ENCODE measurements at regions not wholly inside any gene's neighbourhood (a gene's known extent, or its start where the extent isn't known, plus 50 kb on each side); places are given as distances from the start of the nearest gene placed in this dataset.

DNA sequence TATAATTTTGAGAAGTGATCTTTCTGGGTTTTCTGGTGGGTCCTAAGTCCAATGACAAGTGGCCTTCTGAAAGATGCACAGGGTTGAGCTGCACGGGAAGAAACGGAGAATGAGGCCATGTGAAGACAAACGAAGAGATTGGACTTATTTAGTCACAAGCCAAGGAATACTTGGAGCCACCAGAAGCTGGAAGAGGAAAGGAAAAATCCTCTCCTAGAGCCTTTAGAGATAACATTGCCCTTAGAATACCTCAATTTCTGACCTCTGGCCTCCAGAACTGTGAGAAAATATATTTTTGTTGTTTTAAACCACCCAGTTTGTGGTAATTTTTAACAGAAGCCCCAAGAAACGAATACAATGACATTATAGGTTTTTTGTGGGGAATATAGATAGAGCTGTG is 360.5 kb upstream of the TARS1 start:
- ChIA-PET CTCF (ENCODE audit: low intra/inter-chr PET ratio, low total read pairs) (no interaction called here), POLR2A (no interaction called here)
- Histone ChIP-seq H4K20me1 (ENCODE audit: insufficient read depth, low read length) (no peaks in the 10 kb centered on the region), H3K9me3 (ENCODE audit: low read length) (no peaks in the 10 kb centered on the region), H3K27me3 (ENCODE audit: control insufficient read depth in 1 of 2, insufficient read depth in 2 of 2, low read length in 2 of 2) (no peaks in the 10 kb centered on the region; a peak in 1 of 5 replicates), H3K9ac (ENCODE audit: insufficient read depth, low read depth, low read length) (no peak overlapping the region), H3K4me3 (replicated peaks in 1 of 3; ENCODE audit: insufficient read depth in 1 of 3, low read depth in 2 of 3, low read length in 3 of 3) (no peak overlapping the region), H3K79me2 (ENCODE audit: insufficient read depth, low read length) (no peaks in the 10 kb centered on the region), H3K4me2 (ENCODE audit: low read depth, low read length) (no peak overlapping the region), H3K4me1 (ENCODE audit: insufficient read depth, low read length) (no peaks in the 10 kb centered on the region), H2AFZ (ENCODE audit: low read length) (no peak overlapping the region), H3K36me3 (replicated peaks in 1 of 2; ENCODE audit: control insufficient read depth in 1 of 2, insufficient read depth in 2 of 2, low read length in 2 of 2) (no peaks in the 10 kb centered on the region), H3K27ac (ENCODE audit: extremely low read length, insufficient read depth, low read length) (no peak overlapping the region)
- intact Hi-C loops (cut with micrococcal nuclease; ENCODE audit: unreplicated experiment): no loop called here
- FAIRE-seq (no peak), ATAC-seq (no peak), DNase-seq (ENCODE audit: low spot score) (no peak)
- in situ Hi-C loops (cut with HindIII; ENCODE audit: extremely low pct_ligation_motif_present, low pct_unique_long_range_greater_than_20kb): no loop called here
- no TSS peak for BruUV-seq (replicated peaks)
- WGBS (ENCODE audit: low lambda C conversion rate): 14% methylated on average over 4 of the region's 4 CpGs
- TF ChIP-seq KLF12 (CRISPR knock-in tag; IDR thresholded peaks at IDR 0.05; ENCODE audit: borderline replicate concordance) (no peak), ZNF335 (CRISPR knock-in tag; IDR thresholded peaks at IDR 0.05) (no peak), SNAPC5 (CRISPR knock-in tag; IDR thresholded peaks at IDR 0.05; ENCODE audit: borderline replicate concordance) (no peak), HNRNPK (IDR thresholded peaks at IDR 0.05; ENCODE audit: low read depth, low read length, poor library complexity, severe bottlenecking) (no peak), ZSCAN22 (CRISPR knock-in tag; IDR thresholded peaks at IDR 0.05) (no peak), ZNF781 (CRISPR knock-in tag; IDR thresholded peaks at IDR 0.05; ENCODE audit: borderline replicate concordance, not compliant biosample characterization) (no peak), ZIK1 (CRISPR knock-in tag; IDR thresholded peaks at IDR 0.05; ENCODE audit: borderline replicate concordance, low read depth) (no peak), CHCHD3 (CRISPR knock-in tag; IDR thresholded peaks at IDR 0.05) (no peak), ZNF841 (CRISPR knock-in tag; IDR thresholded peaks at IDR 0.05; ENCODE audit: borderline replicate concordance) (no peak), NRL (CRISPR knock-in tag; IDR thresholded peaks at IDR 0.05; ENCODE audit: borderline replicate concordance) (no peak), HDAC1 (CRISPR knock-in tag; IDR thresholded peaks at IDR 0.05) (no peak), ZNF180 (CRISPR knock-in tag; IDR thresholded peaks at IDR 0.05; ENCODE audit: borderline replicate concordance, low read depth) (no peak), ZNF224 (CRISPR knock-in tag; IDR thresholded peaks at IDR 0.05) (no peak)
- TF ChIP-seq, protein P1, sequence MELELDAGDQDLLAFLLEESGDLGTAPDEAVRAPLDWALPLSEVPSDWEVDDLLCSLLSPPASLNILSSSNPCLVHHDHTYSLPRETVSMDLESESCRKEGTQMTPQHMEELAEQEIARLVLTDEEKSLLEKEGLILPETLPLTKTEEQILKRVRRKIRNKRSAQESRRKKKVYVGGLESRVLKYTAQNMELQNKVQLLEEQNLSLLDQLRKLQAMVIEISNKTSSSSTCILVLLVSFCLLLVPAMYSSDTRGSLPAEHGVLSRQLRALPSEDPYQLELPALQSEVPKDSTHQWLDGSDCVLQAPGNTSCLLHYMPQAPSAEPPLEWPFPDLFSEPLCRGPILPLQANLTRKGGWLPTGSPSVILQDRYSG (CRISPR knock-in tag; IDR thresholded peaks at IDR 0.05): no peak
